T-helper 22 cell (primary cell): ENCODE measurements at regions not wholly inside any gene's neighbourhood (a gene's known extent, or its start where the extent isn't known, plus 50 kb on each side); places are given as distances from the start of the nearest gene placed in this dataset.
"Not testable (repeated sequence)": the region's sequence is repeated elsewhere in the genome, so short reads cannot be mapped to it uniquely, and the experiment has no call there.

Experiments
- DNase-seq: peaks from one replicate; pipeline ENCODE4 v3.0.0-alpha.2; 2020; ENCODE audit warnings: low read depth

DNA sequence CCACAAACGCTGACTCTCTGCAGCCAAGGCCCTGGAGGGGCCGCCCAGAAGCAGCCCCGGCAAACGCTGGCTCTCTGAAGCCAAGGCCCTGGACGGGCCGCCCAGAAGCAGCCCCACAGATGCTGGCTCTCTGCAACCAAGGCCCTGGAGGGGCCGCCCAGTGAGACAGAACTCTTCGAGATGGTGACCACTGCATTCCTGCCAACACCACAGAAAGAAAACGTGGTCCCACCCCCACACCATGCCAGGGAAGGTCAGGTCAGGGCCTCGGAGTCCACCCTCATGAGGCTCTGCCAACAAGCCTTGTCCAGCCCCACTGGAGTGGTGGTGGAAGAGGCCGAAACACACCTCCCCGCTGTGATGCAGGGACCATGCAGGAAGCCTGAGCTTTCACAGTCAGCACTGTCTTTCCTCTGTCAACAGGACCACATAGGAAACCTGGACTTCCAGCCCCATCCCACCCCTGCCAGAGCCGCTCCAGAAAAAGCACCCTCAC is 97.5 kb downstream of the DLL1 start:
- no peak for DNase-seq

GRCh38 chr6:170192905-170193304 is 98.0 kb downstream of the DLL1 start:
- no peak for DNase-seq

GRCh38 chr6:170192101-170192500 is 98.8 kb downstream of the DLL1 start:
- not testable (repeated sequence) for DNase-seq

GRCh38 chr6:170190046-170190445 is 100.8 kb downstream of the DLL1 start:
- DNase-seq = no peak

- no peak for DNase-seq
These were observed 101.6 kb downstream of the DLL1 start for GRCh38 chr6:170189236-170189635.

DNA sequence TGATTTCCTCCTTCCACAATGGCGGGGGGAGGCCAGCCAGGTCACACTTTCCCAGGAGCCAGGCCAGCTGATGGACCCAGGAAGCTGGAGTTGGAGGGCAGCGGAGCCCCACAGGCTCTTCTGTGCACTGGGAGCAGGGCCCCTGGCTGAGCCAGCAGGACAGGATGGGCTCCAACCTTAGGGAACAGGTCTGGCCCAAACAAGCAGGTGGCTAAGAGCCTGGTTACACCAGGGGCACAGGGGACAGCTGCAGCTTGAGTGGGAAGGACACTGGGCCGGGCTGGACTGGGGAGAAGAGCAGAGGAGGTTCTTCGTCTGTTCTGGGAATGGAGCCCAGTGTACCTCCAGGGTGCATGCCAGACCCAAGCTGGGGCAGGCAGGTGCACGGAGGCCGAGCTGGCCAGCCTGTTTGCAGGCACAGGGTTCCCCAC is 102.3 kb downstream of the DLL1 start:
- DNase-seq = no peak

- DNase-seq = no peak
These were observed 103.0 kb downstream of the DLL1 start for GRCh38 chr6:170187669-170188566.

- no peak for DNase-seq
These were observed 103.8 kb downstream of the DLL1 start for GRCh38 chr6:170186941-170187668.

DNA sequence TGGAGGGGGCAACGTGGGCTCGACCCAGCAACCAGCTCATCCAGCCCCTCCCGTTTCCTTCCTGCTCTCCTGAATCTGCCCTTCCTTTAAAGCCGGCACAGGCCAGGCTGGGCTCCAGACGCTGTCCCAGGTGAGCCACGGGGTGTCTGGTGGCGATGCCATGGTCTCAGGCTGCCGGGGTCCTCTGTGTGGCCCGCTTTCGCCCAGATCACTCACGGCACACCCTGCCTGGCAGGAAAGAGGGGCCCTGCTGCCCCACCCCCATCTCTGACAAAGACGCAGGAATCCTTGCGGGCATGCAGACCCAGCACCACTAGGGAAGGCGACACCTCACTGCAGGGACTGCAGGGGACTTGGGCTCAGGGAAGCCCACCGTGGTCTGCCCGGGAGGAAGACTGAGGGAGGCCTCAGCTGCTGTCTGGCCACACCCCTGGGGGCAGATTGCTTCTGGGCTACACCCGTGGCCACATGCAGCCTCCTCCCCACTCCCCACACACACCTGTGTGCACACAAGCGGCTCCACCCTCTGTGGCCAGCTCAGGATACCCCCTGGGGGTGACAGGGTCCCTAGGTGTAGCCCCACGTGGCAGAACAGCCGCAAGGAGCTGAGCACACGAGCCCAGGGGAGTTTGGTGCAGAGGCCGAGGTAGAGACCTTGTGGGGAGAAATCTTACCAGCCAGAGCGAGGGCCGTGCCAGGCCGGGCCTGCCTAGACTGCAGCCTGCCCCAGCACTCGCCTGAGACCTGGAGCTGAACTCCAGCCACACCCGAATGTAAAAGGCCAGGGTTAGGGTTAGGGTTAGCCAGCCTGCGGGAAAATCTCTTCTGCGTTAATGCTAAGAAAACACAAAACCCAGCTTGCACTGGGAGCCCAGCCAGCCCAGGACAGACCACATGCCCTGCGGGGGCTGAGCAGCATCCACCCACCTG is 104.6 kb downstream of the DLL1 start:
- no peak for DNase-seq

GRCh38 chr6:170185175-170185978 is 105.5 kb downstream of the DLL1 start:
- no peak for DNase-seq

- no peak for DNase-seq
These were observed 106.6 kb downstream of the DLL1 start for GRCh38 chr6:170184316-170184715.

DNA sequence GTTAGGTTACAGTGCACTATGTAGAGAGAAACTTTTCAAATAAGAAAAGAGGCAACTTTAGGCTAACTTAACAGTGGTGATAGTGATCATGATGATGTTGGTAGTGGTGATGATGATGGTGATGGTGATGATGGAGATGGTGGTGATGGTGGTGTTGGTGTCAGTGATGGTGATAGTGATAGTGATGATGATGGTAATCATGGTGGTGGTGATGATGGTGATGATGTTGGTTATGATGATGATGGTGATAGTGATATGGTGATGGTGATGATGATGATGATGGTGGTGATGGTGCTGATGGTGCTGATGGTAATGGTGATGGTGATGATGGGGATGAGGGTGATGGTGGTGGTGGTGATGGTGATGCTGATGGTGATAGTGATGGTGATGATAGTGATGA is 107.4 kb downstream of the DLL1 start:
- DNase-seq = no peak

DNA sequence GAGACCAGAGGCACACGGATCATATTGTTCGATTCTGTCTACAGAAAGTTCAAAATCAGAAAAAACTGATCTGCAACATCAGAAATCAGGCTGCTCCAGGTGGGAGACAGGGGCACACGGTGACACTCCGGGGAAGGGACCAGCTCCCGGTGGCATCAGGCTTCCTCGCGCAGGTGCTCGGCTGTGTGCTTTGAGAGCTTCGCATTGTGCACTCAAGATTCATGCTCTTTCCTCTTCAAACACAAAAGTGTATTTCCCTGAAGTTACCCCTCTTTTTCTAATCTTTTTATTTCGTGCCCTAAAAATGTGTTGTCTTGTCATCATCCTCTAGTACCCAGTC is 108.1 kb downstream of the DLL1 start:
- no peak for DNase-seq

DNA sequence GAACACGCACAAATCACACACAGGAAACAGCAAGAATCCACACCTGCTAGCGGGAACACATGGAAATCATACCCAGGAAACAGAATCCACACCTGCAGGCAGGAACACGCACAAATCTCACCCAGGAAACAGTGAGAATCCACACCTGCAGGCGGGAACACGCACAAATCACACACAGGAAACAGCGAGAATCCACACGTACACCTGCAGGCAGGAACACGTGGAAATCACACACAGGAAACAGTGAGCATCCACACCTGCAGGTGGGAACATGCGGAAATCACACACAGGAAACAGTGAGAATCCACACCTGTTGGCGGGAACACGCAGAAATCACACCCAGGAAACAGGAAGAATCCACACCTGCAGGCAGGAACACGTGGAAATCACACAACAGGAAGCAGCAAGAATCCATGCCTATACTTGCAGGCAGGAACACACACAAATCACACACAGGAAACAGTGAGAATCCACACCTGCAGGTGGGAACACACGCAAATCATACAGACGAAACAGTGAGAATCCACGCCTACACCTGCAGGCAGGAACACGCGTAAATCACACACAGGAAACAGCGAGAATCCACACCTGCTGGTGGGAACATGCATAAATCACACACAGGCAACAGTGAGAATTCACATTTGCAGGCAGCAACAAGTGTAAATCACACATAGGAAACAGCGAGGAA is 108.6 kb downstream of the DLL1 start:
- no peak for DNase-seq

GRCh38 chr6:170181338-170181690 is 109.6 kb downstream of the DLL1 start:
- DNase-seq = no peak

DNA sequence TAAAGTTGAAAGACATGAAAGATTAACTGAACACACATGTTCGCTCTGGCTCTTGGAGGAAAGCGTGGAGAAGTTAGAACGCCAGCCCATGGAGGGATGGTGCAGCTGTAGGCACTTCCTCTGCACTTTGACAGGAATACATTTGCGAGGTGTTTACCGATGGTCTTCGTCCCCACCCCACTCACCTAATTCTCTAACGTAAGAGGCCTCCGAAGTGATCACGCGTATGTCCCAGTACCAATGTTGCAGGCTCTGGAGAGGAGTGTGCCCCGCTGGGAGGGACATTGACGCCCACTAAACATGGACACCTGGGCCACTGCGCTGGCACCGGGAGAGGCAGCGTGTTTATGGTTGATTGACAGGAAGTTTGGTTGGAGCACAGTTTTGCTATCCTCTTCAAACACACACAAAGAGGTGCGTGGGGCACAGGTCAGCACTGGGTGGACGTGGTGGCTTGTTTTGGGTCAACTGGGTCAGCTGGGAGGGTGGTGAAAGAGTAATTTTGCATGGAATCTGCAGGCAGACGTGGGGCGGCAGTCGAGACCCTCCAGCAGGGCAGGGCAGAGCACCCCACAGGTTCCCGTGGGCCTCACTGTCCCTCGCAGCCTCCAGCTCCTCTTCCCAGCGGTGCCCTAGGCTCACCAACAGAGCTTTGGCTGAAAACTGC is 110.1 kb downstream of the DLL1 start:
- no peak for DNase-seq

DNA sequence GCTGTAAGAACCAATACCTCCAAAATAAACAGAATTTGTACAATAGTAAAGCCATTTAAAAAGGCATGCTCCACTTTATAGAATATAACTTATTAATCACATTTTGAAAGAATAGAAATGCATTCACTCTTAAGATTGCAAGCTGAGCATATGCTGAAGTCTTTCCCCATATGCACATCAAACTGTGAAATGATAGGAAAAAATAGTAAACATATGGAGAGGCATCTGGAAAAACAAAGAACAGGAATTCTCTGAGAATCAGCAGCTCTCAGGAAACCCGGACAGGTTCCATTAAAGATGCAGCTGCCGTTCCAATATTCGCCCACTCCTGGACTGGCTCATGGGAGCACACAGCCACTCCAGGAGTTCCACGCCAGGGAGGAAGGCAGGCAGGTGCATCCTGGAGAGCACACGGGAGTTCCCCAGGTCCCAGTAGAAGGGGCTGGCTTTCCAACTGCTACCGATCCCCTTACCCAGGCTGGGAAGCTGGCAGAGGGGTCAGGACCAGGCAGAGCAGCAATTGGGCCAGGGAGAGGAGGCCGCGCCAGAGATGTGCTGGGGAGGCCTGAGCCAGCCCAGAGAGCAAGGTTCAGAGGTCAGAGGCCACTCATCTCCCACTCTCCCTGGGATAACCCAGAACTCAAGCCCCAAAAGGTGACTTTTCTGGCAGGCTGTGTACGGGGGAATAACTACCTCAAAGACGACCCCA is 111.1 kb downstream of the DLL1 start:
- DNase-seq = no peak

GRCh38 chr6:170178561-170179477 is 112.1 kb downstream of the DLL1 start:
- DNase-seq = no peak
